ENCODE measurements at regions not wholly inside any gene's neighbourhood (a gene's known extent, or its start where the extent isn't known, plus 50 kb on each side); places are given as distances from the start of the nearest gene placed in this dataset.

DNA sequence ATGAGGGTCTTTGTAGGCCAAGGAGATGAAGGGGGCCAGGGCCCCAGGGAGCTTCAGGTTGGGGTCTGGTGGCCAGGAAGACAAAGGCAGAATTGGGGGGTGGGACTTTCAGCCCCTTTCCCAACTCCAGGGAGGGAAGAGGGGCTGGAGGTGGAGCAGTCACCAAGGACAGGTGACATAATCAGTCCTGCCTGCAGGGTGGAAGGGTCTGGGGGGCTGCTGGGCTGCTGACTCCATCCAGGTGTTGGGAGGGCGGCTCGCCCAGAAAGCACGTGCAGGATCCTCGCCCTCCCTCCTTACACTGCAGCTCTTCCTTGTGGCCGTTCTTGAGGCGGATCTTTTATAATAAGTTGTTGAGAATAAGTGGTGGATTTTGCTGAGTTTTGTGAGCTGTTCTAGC is 1491.1 kb downstream of the TBC1D22A start:
- TF ChIP-seq, protein P1, sequence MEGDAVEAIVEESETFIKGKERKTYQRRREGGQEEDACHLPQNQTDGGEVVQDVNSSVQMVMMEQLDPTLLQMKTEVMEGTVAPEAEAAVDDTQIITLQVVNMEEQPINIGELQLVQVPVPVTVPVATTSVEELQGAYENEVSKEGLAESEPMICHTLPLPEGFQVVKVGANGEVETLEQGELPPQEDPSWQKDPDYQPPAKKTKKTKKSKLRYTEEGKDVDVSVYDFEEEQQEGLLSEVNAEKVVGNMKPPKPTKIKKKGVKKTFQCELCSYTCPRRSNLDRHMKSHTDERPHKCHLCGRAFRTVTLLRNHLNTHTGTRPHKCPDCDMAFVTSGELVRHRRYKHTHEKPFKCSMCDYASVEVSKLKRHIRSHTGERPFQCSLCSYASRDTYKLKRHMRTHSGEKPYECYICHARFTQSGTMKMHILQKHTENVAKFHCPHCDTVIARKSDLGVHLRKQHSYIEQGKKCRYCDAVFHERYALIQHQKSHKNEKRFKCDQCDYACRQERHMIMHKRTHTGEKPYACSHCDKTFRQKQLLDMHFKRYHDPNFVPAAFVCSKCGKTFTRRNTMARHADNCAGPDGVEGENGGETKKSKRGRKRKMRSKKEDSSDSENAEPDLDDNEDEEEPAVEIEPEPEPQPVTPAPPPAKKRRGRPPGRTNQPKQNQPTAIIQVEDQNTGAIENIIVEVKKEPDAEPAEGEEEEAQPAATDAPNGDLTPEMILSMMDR (IDR thresholded peaks at IDR 0.05) = no peak
- ATAC-seq (ENCODE audit: low FRiP score) (no peak), DNase-seq (ENCODE audit: low spot score) (no peak)

DNA sequence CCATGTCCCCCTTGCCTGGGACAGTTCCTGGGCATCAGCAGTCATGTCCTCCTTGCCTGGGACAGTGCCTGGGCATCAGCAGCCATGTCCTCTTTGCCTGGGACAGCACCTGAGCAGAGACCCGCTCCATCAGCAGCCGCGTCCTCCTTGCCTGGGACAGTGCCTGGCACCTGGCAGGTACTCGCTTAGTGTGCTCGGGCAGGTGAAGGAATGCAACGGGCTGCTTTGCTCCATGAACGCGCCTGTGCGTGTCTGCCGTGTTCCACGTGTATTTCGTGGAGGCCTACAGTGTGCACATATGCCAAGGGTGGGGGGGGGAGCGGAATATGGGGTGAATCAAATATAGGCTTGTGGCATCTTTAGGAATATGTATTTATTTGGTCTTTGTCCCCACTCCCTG is 1490.7 kb downstream of the TBC1D22A start:
- no peak for DNase-seq (ENCODE audit: low spot score)
- TF ChIP-seq, protein P1 (IDR thresholded peaks at IDR 0.05) = no peak
- no peak for ATAC-seq (ENCODE audit: low FRiP score)

DNA sequence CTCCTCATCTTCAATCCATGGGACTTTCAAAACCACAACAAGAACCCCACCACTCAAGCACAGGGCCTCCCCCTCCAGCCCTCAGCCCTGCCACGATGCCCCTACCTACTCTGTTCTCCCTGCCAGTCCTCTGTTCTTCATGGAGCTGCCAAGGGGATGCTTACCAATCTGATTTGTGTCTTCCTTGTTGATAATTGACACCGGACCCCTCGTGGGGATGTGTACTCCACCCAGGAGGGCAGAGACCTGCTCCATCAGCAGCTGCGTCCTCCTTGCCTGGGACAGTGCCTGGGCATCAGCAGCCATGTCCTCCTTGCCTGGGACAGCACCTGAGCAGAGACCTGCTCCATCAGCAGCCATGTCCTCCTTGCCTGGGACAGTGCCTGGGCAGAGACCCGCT is 1489.2 kb downstream of the TBC1D22A start:
- TF ChIP-seq, protein P1 (IDR thresholded peaks at IDR 0.05) = no peak
- no peak for ATAC-seq (ENCODE audit: low FRiP score)
- DNase-seq (ENCODE audit: low spot score) = no peak

DNA sequence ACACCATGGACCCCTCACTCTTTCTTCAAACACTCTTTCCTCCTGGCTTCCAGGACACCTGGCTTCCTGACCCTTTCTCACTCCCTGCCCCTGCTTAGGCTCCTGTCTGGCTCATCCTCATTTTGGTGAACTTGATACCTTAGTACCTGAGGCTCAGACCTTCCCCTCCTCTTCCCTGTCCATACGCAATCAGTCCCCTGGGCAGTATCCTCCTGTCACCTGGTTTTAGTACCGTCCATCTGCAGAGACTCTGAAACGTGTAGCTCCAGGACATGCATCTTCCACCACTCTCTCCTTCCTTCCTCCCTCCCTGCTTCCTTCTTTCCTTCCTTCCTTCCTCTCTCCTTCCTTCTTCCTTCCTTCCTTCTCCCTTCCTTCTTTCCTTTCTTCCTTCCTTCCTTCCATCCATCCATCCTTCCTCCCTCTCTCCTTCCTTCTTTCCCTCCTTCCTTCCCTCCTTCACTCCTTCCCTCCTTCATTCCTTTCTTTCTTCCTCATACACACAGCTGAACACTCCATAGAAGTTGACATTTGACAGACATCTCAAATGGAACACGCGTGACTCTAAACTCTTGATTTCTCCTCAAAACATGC is 1488.6 kb downstream of the TBC1D22A start:
- no peak for DNase-seq (ENCODE audit: low spot score)
- TF ChIP-seq, protein P1 (IDR thresholded peaks at IDR 0.05) = no peak
- ATAC-seq (ENCODE audit: low FRiP score) = no peak

DNA sequence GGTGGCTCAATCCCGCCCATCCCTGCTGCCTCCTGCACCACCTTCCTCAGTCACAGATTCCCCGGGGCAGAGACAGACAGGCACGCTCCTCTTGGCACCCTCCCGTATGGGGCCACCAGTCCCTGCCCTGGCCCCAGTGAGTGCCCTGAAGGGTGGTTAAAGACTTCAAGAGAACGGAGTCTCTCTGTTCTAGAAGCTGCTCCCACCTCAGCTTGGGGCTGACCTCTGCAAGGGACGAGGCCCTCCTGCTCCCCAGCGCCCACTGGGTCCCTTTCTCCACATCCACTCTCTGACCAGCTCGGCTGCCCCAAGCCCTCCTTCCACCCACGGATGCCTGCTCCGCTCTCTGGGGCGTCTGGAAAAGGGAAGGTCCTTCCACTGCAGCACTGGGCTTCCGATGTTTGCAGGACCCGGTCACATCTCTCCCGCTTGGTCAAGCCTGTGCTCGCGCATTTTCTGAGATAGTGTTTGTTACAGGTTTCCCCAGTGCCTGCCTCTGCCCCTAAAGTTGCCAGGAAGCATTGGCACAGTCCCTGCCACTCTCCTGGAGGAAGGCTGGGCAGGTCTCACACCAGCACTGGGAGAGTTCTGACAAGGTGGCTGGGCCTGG is 1487.9 kb downstream of the TBC1D22A start:
- no peak for ATAC-seq (ENCODE audit: low FRiP score)
- no peak for DNase-seq (ENCODE audit: low spot score)

DNA sequence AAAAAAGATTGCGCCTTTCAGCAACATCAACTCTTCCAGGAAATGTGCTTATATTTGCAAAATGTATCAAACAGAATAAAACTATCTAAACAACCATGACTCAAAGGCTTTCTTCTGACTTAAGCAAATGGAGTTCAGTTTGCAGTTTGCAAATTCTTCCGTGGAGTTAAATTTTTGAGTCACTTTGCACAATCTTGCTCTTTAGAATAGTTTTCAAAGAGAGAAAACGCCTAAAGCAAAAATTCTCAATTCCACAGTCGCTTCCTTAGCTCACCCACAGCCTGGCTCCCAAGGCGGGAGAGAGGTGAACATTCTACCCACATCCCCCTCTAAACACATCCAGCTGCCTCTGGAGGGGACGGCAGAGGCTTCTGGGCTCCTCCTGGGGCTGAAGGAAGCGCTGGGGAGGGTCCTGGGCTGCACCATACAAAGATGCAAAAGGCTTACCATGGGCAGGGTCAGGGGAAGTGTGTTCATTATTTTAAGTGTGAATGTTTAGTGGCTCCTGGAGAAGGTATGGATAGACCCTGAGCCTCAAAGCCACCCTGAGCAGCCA is 1487.3 kb downstream of the TBC1D22A start:
- ATAC-seq (ENCODE audit: low FRiP score) (no peak), DNase-seq (ENCODE audit: low spot score) (no peak)

More for the DNA sequence above, 1487.9 kb downstream of the TBC1D22A start:
- TF ChIP-seq, protein P1 (IDR thresholded peaks at IDR 0.05) = no peak

More for the DNA sequence above, 1487.3 kb downstream of the TBC1D22A start:
- TF ChIP-seq, protein P1 (IDR thresholded peaks at IDR 0.05) = no peak

Measured in omental fat pad (tissue), 3 donors.